Adrenal gland (tissue), 9 donors: ENCODE measurements at regions not wholly inside any gene's neighbourhood (a gene's known extent, or its start where the extent isn't known, plus 50 kb on each side); places are given as distances from the start of the nearest gene placed in this dataset.
A peak's percentile ranks its signal among the peaks of the same experiment; 100 is the strongest.

Source experiments
- DNase-seq, 7 donors: peaks; one replicate each; pipeline ENCODE4 v3.0.0-alpha.2; 2019 to 2020
- H3K27ac ChIP-seq, 5 donors: fragments of 200-600 bp; sonication (generic) in 4 of 5; 1 replicate in 3 of 5; 2 replicates in 2 of 5; pipeline versions ENCODE4 v1.5.1 to v1.8.0; 2016 to 2020; ENCODE audit warnings: mild to moderate bottlenecking in 1 of 5
- H3K27me3 ChIP-seq: fragments of 200-600 bp; 2 replicates; pipeline ENCODE4 v1.8.0; 2021
- H3K36me3 ChIP-seq, 2 donors: fragments of 200-600 bp; replicated peaks in 1 of 2; 1 replicate in 1 of 2; 2 replicates in 1 of 2; pipeline versions ENCODE4 v1.5.1 to v1.8.0; 2018 to 2022
- H3K4me1 ChIP-seq, 2 donors: fragments of 200-600 bp; replicated peaks in 1 of 2; 1 replicate in 1 of 2; 2 replicates in 1 of 2; pipeline versions ENCODE4 v1.5.1 to v1.8.0; 2018 to 2021
- H3K4me3 ChIP-seq, 4 donors: fragments of 200-600 bp; sonication (generic) in 3 of 4; one replicate each; pipeline ENCODE4 v1.5.1; 2016 to 2018
- H3K9me3 ChIP-seq, 3 donors: fragments of 200-600 bp; sonication (generic) in 1 of 3; replicated peaks in 1 of 3; 1 replicate in 2 of 3; 2 replicates in 1 of 3; pipeline versions ENCODE4 v1.5.1 to v1.8.0; 2016 to 2021
- CTCF ChIP-seq, 6 experiments: fragments of 450-650 bp in 4 of 6; fragments of 200-600 bp in 2 of 6; sonication (generic) in 1 of 6; IDR thresholded peaks; 1 replicate in 5 of 6; 2 replicates in 1 of 6; pipeline versions ENCODE4 v1.5.1 to v1.8.0; 2016 to 2021; ENCODE audit warnings: antibody characterized with exemption in 6 of 6, mild to moderate bottlenecking in 2 of 6, moderate library complexity in 1 of 6
- POLR2A ChIP-seq, 2 donors: fragments of 450-650 bp; IDR thresholded peaks; one replicate each; pipeline ENCODE4 v1.6.1; 2017; ENCODE audit warnings: antibody characterized with exemption in 2 of 2, mild to moderate bottlenecking in 2 of 2, moderate library complexity in 1 of 2
- WGBS, 4 donors: extraction: QIAGEN DNeasy Blood & Tissue Kit in 2 of 4; methylation state at CpG; one replicate each; pipeline versions ENCODE4 v1.1.5 to v1.1.7; 2013 to 2017; 5-methylcytosine and 5-hydroxymethylcytosine counted together
- intact Hi-C, 2 donors: fragments of 100-400 bp; cut with DNase I; formaldehyde crosslinking; loops; one replicate each; pipeline versions ENCODE4 v1.14.1 to v1.15.0; 2022 to 2023
- donor health status: healthy with polysubstance abuse.
- donor health status: Bipolar disorder and iron deficiency.
- donor health status: DM: yes; HTN: yes; CAD: no.
- donor health status: DM: no; HTN: no; CAD: no.
- donor health status: DM: no; HTN: no; CAD: no.

- H3K36me3 ChIP-seq: no peaks in the 10 kb centered on the region
- 91 to 96% (median 93%) methylated on average over 10 of the region's 10 CpGs for WGBS, 4 donors
- DNase-seq: peak in 1 of 7 donors; percentile 17
- intact Hi-C loops: no loop called here
- no peak overlapping the region for H3K4me3 ChIP-seq
- H3K9me3 ChIP-seq: no peaks in the 10 kb centered on the region
- no peak overlapping the region for H3K27ac ChIP-seq
- no peaks in the 10 kb centered on the region for H3K27me3 ChIP-seq
- no peaks in the 10 kb centered on the region for H3K4me1 ChIP-seq
- TF ChIP-seq POLR2A (IDR thresholded peaks at IDR 0.05) (no peak), CTCF (IDR thresholded peaks at IDR 0.05) (no peak)
Observed at GRCh38 chr2:15721411-15722067, 129.9 kb downstream of the DDX1 start.

- 90 to 97% (median 94%) methylated on average over 3 of the region's 3 CpGs for WGBS, 4 donors
- H3K27me3 ChIP-seq: no peaks in the 10 kb centered on the region
- intact Hi-C loops: no loop called here
- H3K36me3 ChIP-seq: no peaks in the 10 kb centered on the region
- TF ChIP-seq CTCF (IDR thresholded peaks at IDR 0.05): no peak
- no peak for TF ChIP-seq POLR2A (IDR thresholded peaks at IDR 0.05)
- no peaks in the 10 kb centered on the region for H3K4me1 ChIP-seq
- peak in 1 of 7 donors; percentile 41 for DNase-seq
- H3K27ac ChIP-seq: no peak overlapping the region
- H3K4me3 ChIP-seq: no peak overlapping the region
- no peaks in the 10 kb centered on the region for H3K9me3 ChIP-seq
Observed at GRCh38 chr2:15722980-15723379, 131.3 kb downstream of the DDX1 start.

- DNase-seq: no peak
- H3K27ac ChIP-seq: no peak overlapping the region
- intact Hi-C loops: no loop called here
- no peaks in the 10 kb centered on the region for H3K27me3 ChIP-seq
- WGBS, 4 donors: 85 to 92% (median 89%) methylated on average over 6 of the region's 6 CpGs
- H3K4me3 ChIP-seq: no peak overlapping the region
- no peaks in the 10 kb centered on the region for H3K36me3 ChIP-seq
- no peaks in the 10 kb centered on the region for H3K9me3 ChIP-seq
- H3K4me1 ChIP-seq: no peaks in the 10 kb centered on the region
- TF ChIP-seq CTCF (IDR thresholded peaks at IDR 0.05): no peak
- TF ChIP-seq POLR2A (IDR thresholded peaks at IDR 0.05): no peak
Observed at GRCh38 chr2:15724235-15724634, 132.6 kb downstream of the DDX1 start.

GRCh38 chr2:15725101-15725781 lies 133.6 kb downstream of the DDX1 start:
- Histone ChIP-seq H3K4me1 (peaks cover 7 to 8% of the 10 kb centered on the region in 2 donors), H3K27me3 (no peaks in the 10 kb centered on the region), H3K9me3 (no peaks in the 10 kb centered on the region), H3K36me3 (no peaks in the 10 kb centered on the region), H3K4me3 (no peak overlapping the region), H3K27ac (no peak overlapping the region)
- intact Hi-C loops: no loop called here
- TF ChIP-seq POLR2A (IDR thresholded peaks at IDR 0.05): no peak
- no peak for TF ChIP-seq CTCF (IDR thresholded peaks at IDR 0.05)
- WGBS, 4 donors: 80 to 87% (median 81%) methylated on average over 13 of the region's 13 CpGs
- DNase-seq: peak in 1 of 7 donors; percentile 35
